HG03432 (cell line): ENCODE measurements at regions not wholly inside any gene's neighbourhood (a gene's known extent, or its start where the extent isn't known, plus 50 kb on each side); places are given as distances from the start of the nearest gene placed in this dataset.

Experiments used
- ATAC-seq: cut with Tn5 transposase; IDR thresholded peaks from one replicate; pipeline ENCODE4 v1.9.1; 2021; ENCODE audit warnings: mild to moderate bottlenecking, moderate library complexity; ENCODE audit not compliant: unreplicated experiment

GRCh38 chr14:84579292-84579691 is 950.7 kb upstream of the FLRT2 start:
- no peak for ATAC-seq

DNA sequence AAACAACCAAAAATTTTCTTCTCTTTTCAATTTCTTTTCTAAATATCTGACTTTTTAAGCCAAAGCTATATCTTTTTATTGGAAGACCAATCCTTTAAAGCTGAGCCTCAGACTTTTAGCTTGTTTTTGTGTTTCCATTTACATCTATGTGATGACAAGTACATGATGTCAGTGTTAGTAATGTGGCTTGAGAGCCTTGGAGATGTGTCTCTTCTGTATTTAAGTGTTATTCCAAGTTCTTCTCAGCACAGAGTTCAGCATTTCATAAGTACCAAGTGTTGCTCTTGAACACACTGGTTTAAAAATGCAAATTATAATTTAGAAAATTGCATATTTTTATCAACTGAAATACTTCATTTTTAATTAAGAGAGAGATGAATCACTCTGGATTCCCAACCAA is 948.9 kb upstream of the FLRT2 start:
- no peak for ATAC-seq

GRCh38 chr14:84584511-84584910 is 945.4 kb upstream of the FLRT2 start:
- no peak for ATAC-seq

DNA sequence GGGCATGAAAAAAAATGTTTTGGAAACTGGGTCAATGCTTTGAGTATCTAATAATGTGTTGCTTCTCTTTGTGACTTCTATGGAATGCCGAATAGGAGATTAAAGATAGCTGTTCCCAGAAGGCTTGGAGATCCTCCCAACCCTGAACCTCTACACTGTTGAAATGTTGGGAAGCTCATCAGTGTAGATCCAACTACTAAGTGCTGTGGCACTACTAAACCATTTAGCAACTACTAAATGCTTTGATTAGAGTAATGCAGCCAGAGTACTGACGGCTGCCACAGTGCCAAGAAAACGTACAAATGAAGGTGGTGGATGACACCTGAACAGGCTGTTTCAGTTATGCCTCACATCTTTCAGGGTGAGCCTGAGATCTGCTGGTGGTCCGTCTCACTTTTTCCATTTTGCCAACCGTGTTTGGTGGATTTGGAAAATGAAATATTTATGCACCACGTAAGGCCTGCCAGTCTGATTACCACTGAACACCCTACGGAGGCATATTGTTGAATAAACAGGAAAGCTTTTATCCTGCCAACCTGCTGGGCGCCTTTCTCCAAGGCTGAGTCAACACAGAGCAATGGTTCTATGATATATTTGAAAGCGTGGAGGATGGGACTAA is 938.0 kb upstream of the FLRT2 start:
- ATAC-seq = no peak

DNA sequence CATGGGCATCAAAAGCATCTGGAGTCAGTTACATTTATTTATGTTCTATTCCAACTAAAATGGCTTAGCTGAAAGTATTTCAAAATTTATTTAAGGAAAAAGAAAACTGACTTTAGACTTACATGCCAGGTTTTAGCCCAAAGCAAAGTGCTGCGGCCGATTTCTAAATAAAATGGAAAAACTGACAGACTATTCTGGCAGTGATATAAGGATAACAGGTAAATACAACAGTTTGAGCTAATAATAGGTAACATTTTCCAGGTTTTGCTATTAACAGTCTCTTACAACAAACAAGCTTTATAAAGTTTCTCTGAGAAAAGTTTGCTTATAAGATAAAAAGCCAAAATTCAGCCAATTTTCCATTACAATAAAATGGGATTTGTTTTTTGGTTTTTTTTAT is 937.2 kb upstream of the FLRT2 start:
- no peak for ATAC-seq

- ATAC-seq = no peak
Observed at GRCh38 chr14:84610086-84610485, 919.9 kb upstream of the FLRT2 start.

DNA sequence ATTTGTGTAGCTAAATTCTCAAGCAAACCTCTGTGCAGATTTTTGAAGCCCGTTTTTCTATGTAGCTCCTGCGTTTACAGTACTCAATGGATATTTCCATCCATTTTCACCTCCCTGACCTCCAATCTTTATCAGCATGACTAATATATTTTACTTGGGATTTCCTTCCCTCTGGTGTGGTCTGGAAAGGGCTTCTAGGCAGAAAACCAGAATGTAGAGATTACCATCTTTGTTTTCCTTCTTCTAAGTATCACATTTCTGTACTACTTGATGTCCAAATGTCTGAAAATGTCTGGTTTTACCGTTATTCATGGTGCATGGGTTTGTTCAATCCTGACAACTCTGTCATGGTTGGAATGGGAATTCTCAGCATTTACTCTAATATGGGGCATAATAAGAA is 907.6 kb upstream of the FLRT2 start:
- ATAC-seq = no peak

- ATAC-seq = no peak
Observed at GRCh38 chr14:84643446-84643845, 886.5 kb upstream of the FLRT2 start.

DNA sequence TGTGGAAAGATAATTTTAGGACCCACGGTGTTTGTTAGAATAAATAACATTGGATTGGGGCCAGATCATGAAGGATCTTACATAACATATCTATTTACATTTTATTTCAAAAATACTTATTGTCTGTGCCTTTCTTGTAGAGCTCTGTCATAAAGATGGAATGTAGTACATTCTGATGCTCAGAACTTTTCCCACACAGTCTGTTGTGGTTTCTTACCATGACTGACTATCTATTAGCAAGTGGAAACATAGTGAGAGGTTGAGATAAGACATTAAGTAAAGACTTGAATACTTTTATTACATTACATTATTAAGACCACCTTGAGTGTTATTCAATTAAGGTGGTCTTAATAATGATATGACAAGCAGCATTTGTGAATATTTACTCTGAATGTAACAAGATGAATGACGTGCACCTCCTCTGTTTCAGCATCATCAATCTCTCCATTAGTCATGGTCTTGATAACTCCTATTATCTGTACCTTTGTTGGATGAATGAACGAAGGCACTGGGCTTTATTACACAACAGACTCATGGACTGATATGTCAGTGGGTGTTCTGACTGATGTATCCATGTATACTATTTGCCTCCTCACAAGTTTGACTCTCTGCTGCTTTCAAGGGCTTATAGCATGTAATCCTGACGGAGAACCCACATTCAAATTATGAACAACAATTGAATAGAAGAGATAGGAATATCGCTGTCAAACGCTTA is 883.0 kb upstream of the FLRT2 start:
- no peak for ATAC-seq

- ATAC-seq = no peak
Observed at GRCh38 chr14:84655014-84655413, 874.9 kb upstream of the FLRT2 start.

DNA sequence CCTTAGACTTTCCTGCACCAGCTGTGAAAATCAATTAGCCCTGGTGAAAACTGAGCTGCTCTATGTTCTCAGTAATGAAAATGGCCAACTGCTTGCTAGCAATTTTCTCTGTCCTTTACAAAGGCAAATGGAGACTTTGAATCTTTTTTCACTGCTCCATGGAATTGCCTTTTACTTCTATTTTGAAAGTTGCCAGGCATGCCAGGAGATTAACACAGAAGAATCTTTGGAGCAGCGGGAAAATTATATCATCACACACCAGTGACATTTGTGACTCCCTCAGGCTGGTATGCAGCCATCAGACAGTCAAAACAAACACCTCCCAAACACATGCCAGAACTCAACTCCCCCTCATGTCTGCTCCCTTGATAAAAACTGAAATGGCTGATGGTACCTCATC is 872.0 kb upstream of the FLRT2 start:
- no peak for ATAC-seq

DNA sequence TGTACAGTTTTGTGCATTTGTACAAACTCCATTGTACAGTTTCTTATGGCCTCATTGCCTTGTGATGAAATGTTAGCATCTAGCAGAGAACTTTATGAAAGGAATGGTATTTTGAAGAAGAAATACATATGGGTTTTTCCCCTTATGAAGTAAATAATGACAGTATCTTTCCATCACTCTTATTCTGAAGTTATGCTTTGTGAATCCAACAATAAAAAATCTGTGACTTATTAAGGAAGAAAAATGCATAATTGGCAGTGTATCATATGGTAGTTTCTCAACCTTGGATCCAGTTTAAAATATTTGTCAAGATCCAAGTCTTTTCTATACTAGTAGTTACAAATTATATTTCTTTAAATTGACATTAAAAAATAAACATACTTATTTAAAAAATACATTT is 859.1 kb upstream of the FLRT2 start:
- no peak for ATAC-seq

- no peak for ATAC-seq
Observed at GRCh38 chr14:84671776-84672175, 858.2 kb upstream of the FLRT2 start.

- no peak for ATAC-seq
Observed at GRCh38 chr14:84674636-84675035, 855.3 kb upstream of the FLRT2 start.

DNA sequence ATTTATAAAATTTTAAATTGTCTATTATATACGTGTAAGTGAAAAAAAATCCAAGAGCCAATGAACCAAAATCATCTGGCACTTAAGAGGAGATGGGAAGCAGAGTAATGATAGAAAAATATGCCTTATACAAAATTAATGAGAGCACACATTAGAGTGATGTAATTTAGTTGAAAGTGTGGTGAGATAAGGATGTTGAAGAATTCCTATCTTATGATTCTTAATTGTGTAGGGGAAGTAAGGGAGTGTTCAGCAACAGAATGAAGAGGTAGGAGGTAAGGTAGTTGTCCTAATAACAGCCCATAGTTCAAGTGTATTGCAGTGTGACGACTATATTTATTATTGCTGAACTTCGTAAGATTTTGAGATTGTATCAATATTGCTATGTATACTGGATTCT is 843.4 kb upstream of the FLRT2 start:
- no peak for ATAC-seq

DNA sequence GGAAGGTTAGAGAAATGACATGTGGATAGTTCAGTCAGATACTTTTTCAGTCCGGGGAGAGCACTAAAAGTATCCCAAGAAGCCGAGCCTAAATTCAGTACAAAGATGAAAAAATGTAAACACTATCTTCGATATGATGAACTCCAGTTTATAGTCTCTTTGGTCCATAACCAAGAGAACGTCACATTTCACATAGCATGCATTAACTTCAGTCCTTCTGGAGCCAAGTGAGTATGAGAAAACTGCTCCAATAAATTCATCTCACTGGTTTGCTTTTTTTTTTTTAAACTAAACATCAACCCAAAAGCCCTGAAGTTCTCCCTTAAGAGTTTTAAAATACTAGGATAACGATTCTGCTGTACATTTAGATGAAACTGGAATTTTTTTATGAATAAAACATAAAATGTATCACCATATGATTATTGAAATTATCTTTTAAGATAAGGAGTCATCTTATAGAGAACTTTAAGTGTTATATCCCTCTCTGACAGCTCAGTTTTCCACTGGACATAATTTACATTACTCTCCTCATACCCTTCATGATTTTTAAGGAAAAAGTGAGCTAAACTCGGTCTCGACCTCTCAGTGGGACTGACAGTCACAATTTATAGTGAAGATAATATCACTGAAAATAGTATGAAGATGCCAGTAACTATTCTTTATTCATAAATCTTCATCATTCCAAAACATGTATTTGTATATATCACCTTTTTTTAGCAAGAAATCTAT is 841.5 kb upstream of the FLRT2 start:
- ATAC-seq = no peak

GRCh38 chr14:84694161-84694560 is 835.8 kb upstream of the FLRT2 start:
- ATAC-seq = no peak

DNA sequence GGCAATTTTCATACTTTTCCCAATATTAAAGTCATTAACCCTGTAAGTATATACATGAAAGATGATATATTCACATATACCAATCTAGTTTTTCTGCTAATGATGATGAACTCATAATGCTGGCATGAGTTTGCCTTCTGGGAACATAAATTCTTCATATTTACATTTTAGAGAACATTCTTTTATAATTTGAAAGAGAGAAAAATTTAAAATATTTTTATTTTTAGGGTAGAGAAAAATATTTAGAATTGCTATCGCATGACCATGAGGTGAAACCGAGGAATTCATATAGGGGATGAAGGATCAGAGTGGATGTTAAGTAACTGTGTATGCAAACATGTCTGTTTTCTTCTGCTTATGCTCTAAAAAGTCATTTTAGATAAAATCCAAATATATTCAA is 825.3 kb upstream of the FLRT2 start:
- ATAC-seq = no peak

- ATAC-seq = no peak
Observed at GRCh38 chr14:84707830-84708229, 822.1 kb upstream of the FLRT2 start.

- no peak for ATAC-seq
Observed at GRCh38 chr14:84708865-84709264, 821.1 kb upstream of the FLRT2 start.

- no peak for ATAC-seq
Observed at GRCh38 chr14:84726471-84726870, 803.5 kb upstream of the FLRT2 start.
